ENCODE measurements at regions not wholly inside any gene's neighbourhood (a gene's known extent, or its start where the extent isn't known, plus 50 kb on each side); places are given as distances from the start of the nearest gene placed in this dataset.

DNA sequence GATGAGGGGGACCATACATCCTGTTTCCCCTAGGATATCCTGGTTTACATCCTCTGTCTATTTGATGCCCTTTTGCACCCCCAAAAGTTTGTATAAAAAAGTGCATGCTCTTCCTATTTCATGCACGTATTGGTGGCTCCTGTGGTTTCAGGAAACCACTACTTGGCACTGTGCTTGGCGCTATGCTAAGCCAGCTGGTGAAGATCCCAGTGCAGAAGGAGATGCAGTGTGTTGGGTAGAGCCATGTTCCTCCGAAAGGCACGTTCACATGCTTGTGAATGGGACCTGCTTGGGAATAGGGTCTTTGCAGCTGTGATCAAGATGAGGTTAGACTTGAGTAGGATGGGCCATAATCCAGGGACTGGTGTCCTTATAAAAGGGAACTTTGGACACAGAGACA is 419.7 kb downstream of the GALR1 start:
- no peak for DNase-seq

DNA sequence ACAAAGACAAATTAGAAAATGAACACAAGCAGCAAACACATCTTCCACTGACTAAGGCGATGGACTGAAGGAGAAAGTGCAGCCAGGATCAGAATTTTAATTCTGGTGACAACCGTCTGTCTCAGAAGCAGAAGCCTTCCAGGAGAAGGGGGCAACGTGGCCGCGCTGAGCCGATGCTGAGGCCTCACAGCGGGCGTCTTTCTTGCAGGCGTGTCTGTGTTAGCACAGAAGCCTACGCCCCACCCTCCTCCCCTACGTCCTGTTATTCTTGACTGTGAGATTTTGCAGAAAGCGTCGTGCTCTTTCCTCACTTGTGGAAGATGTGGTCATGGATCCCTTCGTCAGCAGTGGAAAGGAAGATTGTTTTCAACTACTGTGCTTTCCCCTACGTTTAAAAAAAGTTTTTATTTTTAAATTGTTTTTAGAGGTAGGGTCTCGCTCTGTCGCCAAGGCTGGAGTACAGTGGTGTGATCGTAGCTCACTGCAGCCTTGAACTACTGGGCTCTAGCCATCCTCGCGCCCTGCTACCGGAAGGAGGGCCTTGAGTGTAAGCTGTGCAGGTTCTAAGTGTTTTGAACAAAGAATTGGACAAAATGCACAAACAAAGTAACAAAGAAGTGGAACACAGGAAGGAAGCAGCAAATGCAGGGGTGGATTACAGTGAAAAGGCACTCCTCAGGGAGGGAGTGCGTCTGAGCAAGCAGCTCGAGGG is 422.0 kb downstream of the GALR1 start:
- DNase-seq: no peak

DNA sequence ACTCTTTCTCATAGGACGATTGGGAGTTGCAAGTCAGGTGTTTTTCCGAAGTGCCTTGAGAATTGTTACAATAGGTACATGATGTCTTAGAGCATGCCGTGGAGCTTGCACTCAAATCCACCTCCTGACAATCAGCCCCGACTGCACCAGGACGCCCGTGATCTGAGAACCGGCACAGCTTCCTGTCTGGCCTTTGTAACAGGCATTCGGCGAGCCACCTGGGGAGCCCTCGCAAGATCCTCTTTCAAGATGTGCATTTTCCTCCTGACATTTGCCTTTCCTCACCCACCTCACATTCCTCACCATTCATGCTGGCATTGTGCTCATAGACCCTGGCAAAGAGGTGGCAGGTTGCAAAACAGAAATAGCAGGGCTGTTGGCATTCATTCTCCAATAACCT is 427.3 kb downstream of the GALR1 start:
- DNase-seq: no peak

DNA sequence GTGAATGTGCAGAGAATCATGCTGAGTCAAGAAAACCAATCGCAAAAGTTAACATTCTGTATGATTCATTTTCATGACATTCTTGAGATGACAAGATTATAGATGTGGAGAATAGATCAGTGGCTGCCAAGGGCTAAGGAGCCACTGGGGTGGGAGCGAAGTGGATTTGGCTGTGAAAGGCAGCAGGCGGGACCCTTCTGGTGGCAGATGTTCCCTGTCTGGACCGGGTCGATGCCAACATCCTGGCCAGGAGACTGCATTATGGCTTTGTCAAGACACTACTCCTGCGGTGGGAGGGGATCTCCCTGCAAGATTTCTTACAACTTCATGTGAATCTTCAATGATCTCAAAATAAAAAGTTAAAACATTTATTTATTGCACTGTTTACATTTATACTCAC is 427.9 kb downstream of the GALR1 start:
- DNase-seq: no peak

DNA sequence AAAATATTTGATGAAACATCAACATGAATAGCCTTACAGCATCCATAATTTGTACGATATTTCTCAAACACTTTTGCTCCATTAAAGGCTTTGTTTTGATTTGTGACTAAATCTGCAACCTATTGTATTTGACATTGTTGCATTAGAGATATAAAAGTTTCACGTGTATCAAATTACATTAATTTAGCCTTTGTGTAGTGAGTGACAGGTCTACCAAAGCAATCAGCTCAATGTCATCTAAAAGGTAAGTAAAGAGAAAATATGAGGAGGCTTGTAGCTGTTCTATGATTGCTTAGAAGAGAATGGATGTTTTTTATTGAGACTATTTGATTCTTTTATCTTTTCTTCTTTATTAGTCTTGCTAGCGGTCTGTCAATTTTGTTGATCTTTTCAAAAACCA is 430.2 kb downstream of the GALR1 start:
- DNase-seq: no peak

DNA sequence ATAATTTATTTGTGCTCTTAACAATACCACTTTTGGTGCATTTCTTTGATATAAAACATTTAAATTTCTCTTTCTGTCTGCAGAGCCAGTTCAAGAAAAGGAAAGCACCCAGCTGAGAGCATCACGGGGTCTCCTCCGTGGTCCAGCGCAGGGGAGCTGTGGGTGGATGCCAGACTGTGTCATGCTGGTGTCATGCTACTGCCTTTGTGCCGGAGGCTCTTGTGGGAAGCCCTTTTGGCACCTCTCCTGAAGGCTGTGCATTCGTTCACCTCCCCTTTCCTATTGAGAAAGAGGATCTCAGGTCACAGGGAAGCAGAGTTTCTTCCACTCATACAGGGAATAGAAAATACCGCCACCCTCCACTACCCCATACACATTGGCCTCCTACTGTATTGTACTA is 450.4 kb downstream of the GALR1 start:
- DNase-seq: no peak

DNA sequence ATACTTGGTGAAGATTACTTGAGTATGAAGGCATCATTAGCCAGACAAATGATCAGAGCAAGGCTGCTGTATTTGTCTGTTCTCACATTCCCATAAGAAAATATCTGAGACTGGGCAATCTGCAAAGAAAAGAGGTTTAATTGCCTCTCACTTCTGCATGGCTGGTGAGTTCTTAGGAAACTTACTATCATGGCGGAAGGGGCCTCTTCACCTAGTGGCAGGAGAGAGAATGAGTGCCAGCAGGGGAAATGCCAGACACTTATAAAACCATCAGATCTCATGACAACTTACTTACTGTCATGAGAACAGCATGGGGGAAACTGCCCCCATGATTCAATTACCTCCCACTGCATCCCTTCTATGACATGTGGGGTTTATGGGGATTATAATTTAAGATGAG is 452.3 kb downstream of the GALR1 start:
- DNase-seq: no peak

DNA sequence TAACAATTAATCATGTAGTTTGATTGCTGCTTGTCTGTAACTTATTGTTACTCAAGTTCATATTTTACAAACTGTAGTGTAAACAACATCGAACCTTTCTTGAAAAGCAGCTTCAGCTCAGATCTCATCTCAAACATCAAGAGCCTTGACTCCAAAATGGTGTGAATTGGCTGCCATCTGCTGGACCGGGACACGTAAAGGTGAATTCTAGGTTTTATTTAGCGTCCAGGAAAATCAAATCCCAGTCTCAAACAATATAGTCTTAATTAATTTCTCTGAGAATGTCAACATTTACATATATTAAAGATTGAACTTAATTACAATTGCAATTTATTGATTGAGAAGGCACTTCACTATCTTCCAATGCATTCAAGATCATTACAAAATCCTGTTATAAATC is 453.0 kb downstream of the GALR1 start:
- no peak for DNase-seq

DNA sequence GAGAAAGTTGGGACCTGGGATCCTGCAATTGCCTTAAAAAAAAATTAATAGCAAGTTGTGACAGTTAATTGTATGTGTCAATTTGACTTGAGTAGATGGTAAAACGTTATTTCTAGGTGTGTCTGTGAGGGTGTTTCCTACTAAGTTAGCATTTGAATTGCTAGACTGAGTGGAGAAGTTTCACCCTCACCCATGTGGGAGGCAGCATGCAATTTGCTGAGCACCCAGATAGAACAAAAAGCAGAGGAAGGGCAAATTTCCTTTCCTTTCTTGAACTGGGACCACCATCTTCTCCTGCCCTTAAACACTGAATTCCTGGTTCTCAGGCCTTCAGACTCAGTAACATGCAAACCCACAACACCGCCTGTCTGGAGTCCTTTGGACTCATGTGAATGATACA is 455.7 kb downstream of the GALR1 start:
- no peak for DNase-seq

DNA sequence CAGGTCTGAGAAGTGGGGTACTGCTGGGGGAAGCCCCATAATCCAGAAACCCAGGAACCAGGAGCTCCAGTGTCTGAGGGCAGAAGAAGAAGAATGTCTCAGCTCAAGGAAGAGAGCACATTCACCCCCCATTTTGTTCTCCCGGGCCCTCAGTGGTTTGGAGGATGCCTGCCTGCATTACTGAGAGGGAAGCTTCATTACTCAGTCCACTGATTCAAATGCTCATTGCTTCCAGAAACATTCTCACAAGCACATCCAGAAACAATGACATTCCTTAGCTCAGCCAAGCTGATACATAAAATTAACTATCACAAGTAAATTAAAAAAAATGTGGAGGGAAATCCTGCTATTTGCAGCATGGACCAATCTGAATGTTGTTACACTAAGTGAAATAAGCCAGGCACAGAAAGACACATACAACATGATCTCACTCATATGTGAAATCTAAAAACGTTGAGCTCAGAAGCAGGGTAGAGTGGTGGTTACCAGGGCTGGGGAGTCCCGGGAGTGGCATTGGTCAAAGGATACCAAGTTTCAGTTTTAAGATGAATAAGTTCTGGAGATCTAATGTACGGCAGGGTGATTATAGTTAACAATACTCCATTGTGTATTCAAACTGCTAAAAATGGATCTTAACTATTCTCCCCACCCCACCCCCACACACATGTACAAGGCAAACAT is 459.3 kb downstream of the GALR1 start:
- DNase-seq: no peak

DNA sequence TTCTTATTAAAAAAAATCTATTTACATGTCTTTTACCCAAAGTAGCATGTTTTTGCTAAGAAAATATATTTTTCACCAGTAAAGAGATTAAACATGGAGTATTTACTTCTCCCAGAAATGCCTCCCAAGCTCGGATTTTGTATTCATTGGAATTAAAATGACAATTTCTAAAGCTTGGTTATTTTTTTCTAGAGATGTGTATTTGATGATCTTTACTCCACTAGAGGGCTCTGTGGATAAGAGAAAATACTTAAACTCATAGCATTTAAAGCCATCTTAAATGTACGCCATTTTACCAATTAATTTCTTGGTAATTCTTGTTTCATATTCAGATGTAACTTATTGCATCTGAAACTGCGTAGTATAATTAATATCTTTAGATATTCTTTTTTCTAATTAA is 461.4 kb downstream of the GALR1 start:
- no peak for DNase-seq

DNA sequence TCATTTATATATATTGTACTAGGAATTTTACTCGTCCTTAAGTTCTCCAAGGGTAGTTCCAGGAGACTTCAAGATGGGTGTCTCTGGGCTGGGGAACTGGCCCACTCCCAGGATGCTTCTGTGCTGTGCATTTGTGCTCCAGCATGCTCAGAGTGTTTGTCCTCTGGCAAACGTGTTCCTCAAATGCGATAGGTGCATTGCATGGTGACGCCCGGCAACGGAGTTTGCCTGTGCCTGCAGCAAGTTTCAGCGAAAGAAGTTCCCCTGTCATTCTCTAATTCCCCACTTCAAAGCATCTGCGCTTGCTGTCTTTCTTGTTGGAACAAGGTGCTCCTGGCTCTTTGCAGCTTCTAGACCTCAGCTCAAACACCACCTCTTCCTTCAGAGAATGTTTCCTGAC is 465.1 kb downstream of the GALR1 start:
- DNase-seq: no peak

DNA sequence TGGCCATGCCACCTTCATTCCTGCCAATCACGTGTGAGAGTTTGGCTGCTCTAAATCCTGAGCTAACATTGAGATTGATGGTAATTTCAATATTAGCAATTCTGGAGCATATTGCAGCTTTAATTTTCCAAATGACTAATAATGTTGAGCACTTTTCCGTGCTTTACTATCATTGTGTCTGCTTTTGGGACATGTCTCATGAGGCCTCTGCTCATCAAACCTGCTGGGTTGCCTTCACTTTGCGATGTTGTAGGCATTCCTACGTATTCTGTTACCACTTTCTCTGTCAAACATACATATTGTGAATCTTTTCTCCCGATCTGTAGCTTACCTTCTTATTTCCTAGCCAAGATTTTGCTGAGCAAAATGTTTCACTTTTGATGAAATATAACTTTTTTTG is 466.6 kb downstream of the GALR1 start:
- no peak for DNase-seq

DNA sequence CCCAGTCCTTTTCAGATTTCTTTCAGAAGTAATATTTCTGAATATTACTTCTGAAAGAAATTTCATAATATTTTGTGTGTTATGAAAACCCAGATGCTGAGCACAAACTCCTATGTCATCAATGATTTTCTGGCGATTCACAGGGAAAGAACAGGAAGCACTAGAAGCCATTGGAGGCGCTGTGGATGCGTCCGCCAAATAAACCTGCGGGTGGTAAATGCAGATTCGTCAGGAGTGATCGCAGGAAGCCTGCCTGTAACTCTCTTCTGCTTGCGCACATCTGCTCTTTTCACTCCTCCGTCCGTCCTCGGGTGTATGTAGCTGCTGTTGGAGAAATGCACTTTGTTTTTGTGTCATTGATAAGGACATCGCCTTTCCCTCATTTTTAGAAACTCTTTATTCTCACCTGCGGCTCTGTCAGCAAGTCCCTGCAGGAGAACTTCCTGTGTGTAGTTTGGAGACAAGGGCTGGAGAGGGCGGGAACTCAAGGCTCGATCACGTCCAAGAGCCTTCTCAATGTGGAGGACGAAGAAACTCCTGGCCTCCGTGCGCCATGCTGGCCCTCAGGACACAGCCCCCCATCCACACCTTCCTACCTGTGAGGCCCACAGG is 483.8 kb downstream of the GALR1 start:
- no peak for DNase-seq

DNA sequence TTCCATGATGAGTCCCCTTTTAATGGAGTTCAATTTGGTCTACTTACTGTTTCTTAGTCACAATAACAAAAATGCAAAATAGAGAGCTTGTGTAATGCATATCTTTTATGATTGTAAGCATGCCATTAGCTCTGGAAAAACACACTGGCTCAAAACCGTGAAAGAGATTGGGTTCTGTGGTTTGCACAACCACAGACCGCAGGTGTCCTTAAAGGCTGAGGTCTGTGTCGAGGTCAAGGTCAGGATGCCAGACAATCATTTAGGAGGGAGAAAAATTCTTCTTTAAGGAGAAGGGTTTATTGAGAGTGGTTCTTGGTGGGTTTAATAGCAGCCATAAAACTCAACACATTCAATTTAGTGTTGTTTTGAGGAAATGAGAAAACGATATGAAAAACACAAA is 487.2 kb downstream of the GALR1 start:
- DNase-seq: no peak

DNA sequence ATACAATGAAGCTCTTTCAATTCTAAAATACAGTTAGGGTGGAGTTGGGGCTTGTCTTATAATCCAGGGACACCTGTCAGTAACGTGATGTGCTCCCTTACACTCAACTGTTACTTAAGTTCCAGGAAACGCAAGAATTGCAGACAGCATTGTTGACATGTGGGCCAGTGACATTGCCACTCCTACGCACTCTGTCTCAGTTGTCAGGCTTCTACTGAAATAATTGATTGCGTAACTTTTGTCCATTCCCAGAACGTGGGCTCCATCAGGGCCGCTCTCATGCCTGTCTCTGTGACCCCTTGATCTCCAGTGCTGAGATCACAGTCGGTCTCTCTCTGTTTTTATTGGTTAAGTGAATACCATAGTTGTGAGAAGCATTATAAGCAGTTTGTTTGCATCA is 487.8 kb downstream of the GALR1 start:
- no peak for DNase-seq

DNA sequence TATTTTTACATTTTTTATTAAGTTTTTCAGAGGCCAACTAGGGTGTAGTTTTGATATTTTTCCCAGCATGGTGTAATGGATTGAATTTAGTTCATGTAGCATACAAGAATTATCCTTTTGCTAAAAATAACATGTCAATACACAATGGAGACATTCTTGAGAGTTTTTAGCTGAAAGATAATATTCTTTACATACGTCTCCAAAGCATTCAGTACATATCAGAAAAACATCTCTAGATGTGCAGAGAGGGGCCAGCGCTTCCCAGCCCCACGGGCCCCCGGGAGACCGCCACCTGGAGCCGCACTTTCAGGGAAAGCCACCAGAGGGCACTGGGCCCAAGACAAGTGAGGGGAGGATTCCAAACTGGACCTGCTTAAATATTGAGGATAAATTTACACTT is 499.4 kb downstream of the GALR1 start:
- DNase-seq: no peak

DNA sequence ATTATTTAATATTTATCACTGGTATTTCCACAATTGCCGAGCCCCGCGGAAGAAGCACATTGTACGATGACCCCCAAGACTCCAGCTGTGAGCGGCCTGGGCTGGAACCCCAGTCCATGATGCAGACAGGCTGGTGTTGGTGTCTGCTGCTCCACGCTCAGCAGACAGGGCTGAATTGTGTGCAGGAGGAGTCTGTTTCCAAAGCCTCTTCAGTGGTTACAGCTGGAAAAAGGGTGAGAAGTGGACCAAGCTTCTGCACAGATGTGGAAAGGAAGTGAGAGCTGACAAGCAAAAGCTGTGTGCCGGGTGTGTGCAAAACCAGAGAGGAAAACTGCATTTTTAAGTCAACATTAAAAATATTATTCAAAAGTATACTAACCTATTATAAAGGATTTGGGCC is 500.4 kb downstream of the GALR1 start:
- no peak for DNase-seq

DNA sequence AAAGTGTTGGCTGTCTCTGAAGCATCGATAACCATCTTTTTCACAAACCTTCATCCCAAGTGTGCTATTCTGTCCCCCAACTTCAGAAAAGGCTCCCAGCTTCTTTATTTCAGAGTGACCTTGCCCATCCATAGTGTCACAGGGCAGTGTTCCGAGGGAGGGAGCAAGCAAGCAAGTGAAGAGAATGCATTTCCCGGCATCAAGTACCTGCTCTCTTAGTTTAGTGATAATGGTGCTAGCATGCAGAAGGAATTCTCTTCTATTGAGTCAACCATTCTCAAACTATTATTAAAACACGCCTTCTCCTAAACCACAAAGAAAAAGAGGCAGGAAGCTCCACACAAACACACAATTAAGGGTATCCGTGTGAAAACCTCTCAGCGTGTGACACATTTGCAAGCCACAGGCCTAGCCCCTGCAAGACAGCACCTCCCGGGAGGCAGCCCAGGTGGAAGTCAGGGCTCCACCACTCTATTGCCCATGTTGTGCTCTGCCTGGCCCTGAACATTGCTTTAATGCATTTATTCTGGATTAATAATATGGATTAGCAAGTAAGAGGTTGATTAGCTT is 504.9 kb downstream of the GALR1 start:
- DNase-seq: no peak

DNA sequence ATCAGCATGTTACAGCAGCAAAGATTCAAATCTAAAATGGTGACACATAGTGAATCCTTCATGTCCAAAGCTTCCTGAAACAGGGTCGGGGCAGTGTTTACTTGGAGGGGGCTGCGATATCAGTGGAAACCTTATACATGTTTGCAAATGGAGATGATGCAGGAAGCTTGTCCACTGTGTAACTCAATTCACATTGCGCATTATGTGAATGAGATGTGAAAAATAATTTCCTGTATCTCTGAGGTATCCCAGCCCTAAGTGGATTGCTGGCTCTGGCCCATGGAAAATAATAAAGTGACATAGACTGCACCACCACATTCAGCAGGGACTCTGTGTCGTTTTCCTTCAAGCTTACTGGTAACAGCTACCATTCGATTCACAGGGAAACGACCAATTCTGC is 505.5 kb downstream of the GALR1 start:
- no peak for DNase-seq

DNA sequence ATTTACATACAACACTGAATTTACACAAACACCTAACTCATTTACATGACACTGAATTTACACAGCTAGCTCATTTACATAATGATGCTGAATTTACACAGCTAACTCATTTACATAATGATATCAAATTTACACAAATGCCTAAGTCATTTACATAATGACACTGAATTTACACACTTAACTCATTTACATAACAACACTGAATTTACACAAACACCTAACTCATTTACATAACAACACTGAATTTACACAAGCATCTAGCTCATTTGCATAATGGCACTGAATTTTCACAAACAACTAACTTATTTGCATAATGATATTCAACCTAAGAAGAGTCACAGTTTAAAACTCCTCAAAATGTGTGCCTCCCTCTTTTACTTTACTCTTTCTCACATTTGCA is 511.7 kb downstream of the GALR1 start:
- DNase-seq: no peak

DNA sequence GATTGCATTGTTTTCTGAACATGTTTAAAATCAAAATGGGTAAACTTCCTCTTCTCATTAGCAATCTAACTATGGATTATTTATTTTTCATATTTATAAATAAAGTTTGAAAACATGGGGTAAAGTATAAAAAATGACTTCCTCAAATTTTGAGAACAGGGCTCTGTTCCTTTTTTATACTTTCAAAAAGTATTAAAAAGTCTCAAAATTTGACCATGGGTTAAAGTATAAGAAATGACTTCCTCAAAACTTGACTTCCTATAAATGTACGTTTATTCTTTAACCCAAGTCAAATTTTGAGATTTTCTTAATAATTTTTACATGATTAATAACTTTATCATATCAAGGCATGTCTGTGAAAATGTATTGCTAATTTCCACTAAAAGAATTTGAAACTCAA is 512.4 kb downstream of the GALR1 start:
- no peak for DNase-seq

DNA sequence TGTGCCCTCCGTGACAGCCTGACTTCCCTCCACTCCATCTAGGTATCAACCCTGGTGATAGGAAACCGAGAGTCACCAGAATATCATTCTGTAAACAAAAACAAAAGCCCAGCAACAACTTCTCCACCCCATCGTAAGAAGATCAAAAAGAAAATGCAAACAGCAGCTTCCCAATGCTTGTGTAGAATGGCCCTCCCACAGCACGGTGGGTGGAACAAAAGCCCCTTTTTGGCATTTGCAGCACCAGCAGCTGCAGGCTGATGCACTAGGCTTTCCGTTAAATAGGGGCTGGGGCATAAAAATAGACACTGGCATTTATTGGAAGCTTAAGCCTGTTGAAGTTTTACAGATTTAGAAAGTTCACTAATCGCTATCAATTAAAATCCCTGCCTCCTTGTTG is 513.0 kb downstream of the GALR1 start:
- DNase-seq: no peak

DNA sequence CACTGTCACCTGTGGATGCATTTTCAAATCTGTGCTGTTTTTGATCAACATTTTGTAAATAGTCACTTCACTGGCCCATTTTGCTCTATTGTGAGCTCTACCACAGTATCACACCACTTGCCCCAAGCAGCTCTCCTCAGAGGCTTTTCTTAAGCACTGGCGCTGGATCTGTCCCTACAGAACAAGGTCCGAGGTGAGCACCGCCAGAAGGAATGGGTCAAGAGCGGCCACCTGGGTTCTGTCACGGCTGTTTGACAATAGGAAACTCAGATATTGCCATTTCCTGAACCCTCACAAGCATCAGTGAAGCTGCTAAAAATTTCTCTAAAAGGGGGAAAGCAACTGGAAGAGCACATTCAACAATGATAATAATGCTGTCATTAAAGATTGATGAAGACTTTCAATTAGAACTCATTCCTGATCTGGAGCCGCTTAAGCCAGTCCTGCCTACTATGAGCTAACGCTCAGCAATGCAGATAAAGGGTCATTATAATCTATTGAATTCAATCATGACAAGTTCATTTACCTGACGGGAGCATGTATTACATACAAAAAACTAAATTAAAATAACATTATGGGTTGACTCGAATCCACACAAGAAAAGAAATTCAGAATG is 514.0 kb downstream of the GALR1 start:
- DNase-seq: no peak
